Stimulated activated CD8-positive, alpha-beta memory T cell treated with anti-CD3 and anti-CD28 coated beads, Interleukin-15, amount 100 ng/mL, for 4 hours (primary cell): ENCODE measurements at regions not wholly inside any gene's neighbourhood (a gene's known extent, or its start where the extent isn't known, plus 50 kb on each side); places are given as distances from the start of the nearest gene placed in this dataset.
A peak's percentile ranks its signal among the peaks of the same experiment; 100 is the strongest.
"Not testable (repeated sequence)": the region's sequence is repeated elsewhere in the genome, so short reads cannot be mapped to it uniquely, and the experiment has no call there.

Experiments
- DNase-seq, 2 donors: peaks; one replicate each; pipeline ENCODE4 v3.0.0-alpha.2; 2020; ENCODE audit warnings: low read depth in 2 of 2

DNA sequence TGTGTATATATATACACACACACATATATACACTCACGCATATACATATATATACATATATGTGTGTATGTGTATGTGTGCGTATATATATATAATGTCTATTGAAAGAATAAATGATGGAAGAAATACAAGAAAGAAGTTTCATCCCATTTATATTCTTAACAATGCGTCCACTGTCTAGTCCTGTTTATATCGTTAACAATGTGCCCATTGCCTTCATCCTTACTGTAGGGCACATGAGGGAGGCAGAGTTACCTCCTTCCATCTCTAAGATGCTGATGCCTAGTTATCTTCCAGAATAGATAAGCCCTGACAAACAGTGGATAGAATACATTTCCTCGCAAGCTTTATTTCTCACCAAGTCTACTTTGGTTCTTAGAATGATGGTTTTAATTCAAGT is 389.8 kb upstream of the SEMA6A start:
- no peak for DNase-seq

GRCh38 chr5:116961021-116961420 is 386.4 kb upstream of the SEMA6A start:
- no peak for DNase-seq

DNA sequence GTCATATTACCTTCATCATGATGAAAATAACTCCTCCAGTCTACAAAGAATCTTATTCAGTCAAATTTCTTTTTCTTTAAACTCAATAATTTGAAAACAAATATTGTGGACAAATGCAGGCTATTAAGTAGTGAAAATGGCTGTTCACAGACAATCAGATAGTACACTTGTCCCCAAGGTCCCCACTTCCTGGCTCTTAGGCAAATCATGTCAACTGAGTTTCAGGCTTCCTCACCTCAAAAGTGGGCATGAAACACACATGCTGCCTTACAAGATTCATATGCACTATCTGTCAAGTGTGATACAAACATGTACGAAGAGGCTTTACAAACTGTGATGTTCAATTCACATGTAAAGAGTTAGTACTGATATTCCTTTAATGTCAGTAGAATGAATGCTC is 385.2 kb upstream of the SEMA6A start:
- DNase-seq, result no peak

DNA sequence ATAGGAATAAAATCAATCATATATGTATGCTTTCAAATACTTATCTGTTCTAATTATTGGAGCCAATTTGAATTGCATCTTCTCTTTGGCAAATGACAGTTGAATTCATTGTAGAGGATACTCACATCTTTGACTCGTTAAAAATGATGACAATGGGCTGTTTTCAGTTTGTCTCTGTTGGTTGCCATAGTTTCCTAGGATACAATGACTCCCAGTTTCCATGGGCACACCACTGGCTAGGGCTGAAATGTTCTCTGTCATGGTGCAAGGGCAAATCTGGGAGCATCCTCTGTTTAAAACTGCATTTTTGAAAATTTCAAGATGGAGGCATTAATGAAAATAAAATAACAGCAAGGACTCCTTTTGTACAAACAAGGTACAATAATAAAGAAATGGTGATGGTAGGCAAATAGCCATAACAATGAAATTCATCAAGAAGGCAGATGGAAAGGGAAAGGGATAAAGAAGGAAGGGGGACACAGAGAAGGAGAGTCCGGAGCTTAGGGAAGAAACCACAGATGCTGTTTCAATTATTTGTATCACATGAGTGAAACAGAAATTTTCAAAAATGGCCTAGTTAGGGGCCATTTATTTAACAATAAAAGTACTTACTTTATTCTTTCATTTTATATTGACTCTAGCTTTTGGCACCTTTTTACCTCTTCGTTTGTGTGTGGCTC is 378.8 kb upstream of the SEMA6A start:
- no peak for DNase-seq

GRCh38 chr5:116951219-116951618 is 376.6 kb upstream of the SEMA6A start:
- no peak for DNase-seq

DNA sequence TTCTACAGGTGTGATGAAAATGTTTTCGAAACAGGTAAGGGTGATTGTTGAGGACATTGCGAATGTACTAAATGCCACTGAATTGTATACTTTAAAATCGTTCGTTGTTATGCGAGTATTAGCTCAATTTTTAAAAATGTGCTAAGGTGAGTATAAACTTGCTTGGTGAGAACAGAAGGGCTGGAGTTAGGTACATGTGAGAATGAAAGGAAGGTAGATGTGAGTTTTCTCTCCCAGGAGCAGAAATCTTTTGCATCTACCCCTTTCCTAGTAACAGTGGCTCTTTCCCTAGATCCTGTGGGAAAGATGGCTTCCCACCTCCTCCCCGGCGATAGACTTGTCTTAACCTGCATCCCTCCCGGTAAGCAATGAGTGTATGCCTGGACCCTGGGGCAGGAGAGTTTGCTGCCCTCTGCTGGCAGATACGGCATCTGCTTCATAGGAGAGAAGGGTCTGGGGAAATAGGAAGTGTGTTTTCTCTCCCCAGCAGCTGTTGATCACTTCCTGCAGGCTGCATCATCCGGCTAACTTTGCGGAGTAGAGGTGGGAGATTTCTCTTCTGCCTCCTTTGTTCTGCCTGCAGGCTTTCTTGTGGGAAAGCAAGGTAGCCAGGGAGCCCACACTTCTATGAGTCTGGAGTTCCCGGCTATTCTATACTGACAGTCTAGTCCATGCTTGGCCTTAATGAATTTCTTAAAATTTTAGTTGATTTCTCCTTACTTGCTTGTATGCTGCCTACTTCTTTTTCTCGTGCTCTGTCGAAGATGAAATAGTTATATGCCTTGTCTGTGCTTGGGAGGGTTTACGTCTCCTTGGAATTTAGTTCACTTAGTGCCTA is 373.3 kb upstream of the SEMA6A start:
- DNase-seq, result peak in 1 of 2 donors; percentile 3

DNA sequence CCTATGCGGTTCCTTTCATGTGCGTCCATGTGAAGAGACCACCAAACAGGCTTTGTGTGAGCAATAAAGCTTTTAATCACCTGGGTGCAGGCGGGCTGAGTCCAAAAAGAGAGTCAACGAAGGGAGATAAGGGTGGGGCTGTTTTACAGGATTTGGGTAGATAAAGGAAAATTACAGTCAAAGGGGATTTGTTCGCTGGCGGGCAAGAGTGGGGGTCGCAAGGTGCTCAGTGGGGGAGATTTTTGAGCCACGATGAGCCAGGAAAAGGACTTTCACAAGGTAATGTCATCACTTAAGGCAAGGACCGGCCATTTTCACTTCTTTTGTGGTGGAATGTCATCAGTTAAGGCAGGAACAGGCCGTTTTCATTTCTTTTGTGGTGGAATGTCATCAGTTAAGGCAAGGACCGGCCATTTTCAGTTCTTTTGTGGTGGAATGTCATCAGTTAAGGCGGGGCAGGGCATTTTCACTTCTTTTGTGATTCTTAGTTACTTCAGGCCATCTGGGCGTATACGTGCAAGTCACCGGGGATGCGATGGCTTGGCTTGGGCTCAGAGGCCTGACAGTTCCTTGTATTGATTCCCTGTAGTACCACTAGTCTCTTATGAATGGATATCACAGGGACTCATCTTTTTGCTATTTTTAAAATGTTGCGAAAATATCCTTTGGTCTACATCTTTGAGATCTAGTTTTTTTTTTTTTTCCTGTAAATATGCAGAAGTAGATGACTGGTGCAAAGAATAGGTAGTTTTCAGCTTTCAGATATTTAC is 371.2 kb upstream of the SEMA6A start:
- not testable (repeated sequence) for DNase-seq

DNA sequence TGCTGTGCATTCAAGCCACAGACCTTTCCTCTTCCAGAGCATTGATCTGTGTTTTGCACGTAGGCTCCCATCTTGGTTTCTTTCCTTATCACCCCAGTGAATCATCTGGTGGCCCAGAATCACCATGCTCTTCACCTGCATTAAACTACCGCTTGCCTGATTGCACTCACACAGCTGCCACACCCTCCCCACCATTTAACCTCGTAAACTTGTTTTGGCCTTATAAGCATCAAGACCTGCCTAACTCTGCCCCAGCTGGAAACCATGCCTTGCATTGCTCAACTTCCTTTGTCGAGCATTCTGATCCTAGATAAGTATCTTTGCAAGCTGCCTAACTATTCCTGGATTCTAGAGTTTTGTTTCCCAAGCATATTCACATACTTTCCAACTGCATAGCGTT is 369.6 kb upstream of the SEMA6A start:
- DNase-seq, result no peak

- no peak for DNase-seq
Observed at GRCh38 chr5:116942622-116943021, 368.0 kb upstream of the SEMA6A start.

DNA sequence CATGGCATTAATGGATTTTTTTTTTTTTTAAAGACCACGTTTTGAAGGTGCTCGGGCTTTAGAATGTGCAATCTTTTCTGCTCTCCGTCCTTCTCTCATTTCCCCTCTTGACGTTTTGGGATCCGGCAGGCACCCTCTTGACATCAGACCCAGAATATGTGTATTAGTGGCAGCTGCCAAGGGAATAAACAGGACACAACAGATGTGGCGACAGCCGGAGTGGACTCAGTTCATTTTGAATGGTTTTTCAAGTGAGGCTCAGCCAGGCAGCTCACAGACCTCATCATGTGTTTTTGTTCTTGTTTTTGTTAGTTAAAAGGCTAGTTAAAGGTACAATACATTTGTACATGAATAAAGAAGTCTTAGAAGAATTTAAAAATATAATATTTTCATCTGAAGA is 365.0 kb upstream of the SEMA6A start:
- no peak for DNase-seq

DNA sequence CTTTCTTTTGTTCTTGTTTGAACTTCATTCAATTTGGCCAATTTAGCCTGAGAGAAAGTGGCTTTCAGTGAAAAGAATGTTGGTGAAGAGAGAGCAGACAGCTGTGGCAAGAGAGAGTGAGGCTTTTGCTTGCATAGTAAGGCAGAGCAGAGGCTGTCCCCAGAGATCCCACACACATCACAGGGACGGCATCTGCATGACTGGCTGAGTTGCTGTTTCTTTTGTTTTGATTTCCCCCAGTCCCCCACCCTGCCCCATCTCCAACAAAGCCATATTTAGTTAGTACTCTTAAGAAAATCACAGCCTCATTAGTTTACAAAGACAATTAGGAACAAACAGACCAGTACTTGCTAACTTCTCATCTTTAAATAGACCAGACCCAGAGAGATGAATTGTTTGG is 363.9 kb upstream of the SEMA6A start:
- no peak for DNase-seq

GRCh38 chr5:116935561-116936162 is 361.0 kb upstream of the SEMA6A start:
- no peak for DNase-seq

DNA sequence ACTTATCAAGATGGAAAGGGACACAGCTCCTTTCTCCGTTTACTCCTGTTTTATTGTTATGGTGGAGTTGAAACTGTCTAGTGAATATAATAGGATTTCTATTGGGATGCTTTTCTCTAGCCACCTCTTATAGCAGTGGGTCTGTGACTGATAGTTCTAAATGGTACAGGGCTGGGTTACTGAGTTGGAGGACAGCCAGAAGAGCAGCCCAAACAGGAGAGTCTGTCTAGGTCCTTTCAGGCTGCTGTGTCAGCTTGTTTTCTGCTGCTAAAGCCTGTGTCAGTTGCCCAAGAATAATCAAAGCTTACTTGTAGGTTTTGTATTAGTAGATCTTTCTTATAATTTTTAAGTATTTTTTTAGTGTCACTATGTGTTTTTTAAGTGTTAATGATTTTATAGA is 356.0 kb upstream of the SEMA6A start:
- DNase-seq, result no peak

DNA sequence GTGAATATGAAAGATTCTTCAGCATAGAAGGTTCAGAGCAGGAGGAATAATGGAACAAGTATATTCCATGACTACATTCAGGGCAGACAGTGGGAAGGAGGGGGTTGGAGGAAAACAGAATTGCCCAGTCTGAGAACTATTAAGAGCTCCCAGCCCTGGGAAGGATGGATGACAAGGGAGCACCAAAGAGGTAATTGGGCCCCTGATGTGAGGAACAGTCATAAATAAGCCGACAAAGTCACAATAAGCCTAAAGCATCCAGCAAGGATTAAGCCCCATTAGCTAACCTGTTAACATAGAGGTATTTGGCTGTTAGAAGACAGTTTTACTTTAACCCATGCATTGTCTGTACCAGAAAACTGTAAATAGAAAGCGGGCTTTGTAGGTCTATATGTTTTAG is 348.7 kb upstream of the SEMA6A start:
- no peak for DNase-seq

DNA sequence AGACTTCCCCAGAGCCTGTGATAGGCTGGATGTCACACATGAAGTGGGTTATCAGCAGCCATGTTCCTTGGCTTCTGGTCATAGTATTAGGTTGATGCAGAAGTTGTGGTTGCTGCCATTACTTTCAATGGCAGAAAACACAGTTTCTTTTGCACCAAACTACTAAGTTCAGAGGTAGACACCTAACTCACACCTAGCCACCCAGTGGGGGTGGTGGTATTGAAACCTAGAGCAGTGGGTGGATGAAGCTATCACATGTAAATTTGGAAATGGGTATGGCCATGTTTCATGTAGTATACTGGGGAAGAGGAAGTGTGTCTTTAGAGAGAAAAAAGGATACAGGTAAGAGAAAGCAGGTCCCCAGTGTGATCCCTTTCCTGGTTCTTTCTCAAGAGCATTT is 347.9 kb upstream of the SEMA6A start:
- DNase-seq, result no peak

DNA sequence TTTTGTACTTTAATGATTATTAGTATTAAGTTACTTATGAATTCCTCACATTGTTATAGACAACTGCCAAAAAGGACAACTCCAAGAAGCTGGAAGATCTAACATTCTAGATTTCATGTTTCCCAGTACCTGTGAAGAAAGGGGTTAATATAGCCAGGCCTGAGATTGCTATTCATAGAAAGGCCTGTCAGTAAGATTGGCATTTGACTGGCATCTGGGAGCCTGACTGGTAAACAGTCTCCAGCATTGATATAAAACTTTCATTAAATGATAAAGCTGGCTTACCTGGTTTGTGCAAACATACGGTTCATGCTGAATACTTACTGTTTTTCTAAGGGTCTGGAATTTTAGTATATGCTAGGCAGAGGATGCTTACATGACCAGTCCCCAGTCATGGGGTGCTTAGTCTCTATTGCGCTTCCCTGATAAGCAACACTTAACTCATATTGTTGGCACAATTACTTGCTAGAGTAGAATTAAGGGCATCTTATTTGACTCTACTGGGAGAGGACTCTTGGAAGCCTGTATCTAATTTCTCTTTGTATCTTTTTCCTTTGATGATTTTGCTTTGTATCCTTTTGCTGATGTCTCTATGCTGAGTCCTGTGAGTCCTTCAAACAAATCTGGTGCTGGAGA is 340.4 kb upstream of the SEMA6A start:
- DNase-seq, result no peak

GRCh38 chr5:116912221-116912620 is 337.6 kb upstream of the SEMA6A start:
- DNase-seq, result no peak

DNA sequence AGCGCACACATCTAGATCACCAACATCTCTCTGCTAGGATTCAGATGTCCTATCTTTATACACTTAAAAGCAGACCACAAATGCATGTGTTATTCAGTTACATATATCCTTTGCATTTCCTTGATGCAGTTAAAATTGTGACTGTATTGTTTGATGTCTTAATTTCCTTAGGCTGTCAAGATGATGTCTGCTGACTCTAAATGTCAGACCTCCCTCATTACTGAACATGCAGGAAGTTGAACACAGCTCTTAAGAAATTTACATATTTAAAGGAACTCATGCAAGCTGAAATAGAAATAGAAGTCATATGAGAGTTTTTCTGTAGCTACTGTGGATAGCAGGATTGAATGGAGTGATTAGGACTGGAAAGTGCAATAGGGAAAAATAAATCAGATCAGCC is 336.5 kb upstream of the SEMA6A start:
- DNase-seq, result no peak

DNA sequence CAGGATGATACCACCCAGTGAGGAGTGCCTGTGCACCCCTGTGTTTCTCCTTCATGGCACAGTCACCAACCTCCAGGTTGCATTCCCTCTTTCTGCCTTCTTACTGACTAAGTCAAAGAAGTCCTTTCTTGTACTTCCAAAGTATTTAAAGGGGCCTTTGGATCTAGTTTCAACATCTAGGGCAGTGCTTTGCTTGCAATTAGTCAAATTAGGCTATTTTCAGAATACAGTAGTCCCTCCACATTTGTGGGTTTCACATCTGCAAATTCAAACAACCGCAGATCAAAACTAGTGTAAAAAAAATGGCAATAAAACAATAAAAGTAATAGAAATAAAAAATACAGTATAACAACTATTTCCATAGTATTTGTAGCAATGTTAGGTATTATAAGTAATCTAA is 333.9 kb upstream of the SEMA6A start:
- no peak for DNase-seq

DNA sequence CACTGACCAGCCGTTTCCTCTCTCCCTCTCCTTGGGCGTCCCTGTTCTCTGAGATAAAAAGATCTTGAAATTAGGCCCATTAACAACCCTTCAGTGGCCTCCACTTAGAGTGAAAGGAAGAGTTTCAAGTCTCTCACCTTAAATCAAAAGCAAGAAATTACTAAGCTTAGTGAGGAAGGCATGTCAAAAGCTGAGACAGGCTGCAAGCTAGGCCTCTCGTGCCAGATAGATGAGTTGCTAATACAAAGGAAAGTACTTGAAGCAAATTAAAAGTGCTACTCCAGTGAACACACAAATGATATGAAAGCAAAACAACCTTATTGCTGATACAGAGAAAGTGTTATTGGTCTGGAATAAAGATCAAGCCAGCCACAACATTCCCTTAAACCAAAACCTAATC is 331.3 kb upstream of the SEMA6A start:
- no peak for DNase-seq

DNA sequence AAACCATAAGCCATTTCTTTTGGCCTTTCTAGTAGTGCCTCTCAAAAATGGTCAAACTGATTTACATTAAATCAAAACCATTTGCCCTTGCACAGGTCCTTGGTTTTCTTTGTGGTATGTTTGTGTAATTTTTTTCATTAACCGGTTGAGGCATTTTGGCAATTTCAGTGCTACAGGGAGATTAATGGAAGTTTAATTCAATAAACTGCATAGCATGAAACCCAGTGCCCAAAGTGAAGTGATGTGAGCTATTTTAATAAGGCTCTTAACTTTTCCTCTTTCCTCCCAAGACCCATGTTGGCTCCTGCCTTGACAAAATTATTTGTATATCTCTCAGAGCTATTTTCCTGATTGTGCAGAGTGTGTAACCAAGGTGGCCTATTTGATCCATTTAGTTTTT is 326.2 kb upstream of the SEMA6A start:
- no peak for DNase-seq

DNA sequence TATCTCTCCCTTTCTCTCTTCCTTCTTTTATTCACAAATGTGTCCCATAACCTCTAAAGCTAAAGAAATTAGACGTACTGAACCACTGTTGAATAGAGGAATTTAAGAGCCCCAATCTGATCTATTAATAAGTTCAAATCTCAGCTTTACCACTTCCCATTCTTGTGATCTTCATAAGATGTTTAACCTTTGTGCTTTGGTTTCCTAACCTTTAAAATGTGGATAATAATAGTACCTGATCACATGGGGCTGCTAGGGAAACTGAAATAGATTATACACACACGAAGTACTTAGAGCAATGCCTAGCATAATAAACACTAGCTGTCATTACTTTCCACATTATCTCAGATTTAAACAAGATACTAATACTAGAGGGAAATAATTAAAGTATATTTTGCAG is 324.3 kb upstream of the SEMA6A start:
- DNase-seq, result no peak
